ENCODE measurements at regions not wholly inside any gene's neighbourhood (a gene's known extent, or its start where the extent isn't known, plus 50 kb on each side); places are given as distances from the start of the nearest gene placed in this dataset.
"Not testable (repeated sequence)": the region's sequence is repeated elsewhere in the genome, so short reads cannot be mapped to it uniquely, and the experiment has no call there.

DNA sequence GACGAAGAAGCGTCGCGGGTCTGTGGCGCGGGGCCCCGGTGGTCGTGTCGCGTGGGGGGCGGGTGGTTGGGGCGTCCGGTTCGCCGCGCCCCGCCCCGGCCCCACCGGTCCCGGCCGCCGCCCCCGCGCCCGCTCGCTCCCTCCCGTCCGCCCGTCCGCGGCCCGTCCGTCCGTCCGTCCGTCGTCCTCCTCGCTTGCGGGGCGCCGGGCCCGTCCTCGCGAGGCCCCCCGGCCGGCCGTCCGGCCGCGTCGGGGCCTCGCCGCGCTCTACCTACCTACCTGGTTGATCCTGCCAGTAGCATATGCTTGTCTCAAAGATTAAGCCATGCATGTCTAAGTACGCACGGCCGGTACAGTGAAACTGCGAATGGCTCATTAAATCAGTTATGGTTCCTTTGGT, 1533.5 kb upstream of the TPTE start:
- DNase-seq (ENCODE audit: low read depth) = not testable (repeated sequence)

DNA sequence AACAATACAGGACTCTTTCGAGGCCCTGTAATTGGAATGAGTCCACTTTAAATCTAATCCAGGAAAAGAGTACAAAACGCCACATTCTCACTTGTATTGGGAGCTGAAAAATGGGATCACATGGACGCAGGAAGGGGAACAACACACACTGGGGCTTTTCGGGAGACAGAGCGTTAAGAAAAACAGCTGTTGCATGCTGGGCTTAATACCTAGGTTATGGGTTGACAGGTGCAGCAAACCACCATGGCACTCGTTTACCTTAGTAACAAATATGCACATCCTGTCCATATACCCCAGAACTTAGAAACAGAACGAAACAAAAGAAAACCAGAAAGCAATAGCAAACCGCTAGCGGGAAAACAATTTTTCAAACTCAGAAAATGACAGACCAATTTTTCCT, 1532.7 kb upstream of the TPTE start:
- no peak for DNase-seq (ENCODE audit: low read depth)

GRCh38 chr21:8989261-8989711, 1532.1 kb upstream of the TPTE start:
- peak; percentile 7 for DNase-seq (ENCODE audit: low read depth)

DNA sequence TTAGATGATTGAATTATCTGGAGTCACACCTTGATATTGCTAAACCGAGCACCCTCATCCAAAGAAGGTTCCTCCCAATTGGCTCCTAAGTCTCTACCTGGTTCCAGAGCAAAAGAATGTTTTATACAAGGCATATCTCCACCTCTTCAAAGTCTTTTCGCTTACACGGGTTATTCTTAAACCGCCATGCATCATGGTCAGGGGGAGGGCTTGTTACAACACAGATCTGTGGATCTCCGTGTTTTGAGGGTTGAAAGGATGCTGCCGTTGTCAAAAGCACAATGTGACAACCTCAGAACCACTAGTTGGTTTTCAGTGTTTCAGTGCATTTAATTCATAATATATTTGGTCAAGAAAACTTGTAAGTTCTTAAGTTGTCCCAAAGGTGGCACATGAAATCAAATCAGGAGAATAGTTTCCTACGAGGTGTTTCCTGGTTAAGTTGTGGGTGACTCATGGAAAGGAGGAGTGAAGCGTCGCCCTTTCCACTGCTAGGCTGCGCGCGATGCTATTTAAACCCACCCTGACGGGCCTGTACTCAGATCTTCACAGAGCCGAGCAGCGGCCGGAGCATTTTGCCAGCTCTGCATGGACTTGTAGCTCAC, 1531.6 kb upstream of the TPTE start:
- DNase-seq (ENCODE audit: low read depth) = peak; percentile 9

DNA sequence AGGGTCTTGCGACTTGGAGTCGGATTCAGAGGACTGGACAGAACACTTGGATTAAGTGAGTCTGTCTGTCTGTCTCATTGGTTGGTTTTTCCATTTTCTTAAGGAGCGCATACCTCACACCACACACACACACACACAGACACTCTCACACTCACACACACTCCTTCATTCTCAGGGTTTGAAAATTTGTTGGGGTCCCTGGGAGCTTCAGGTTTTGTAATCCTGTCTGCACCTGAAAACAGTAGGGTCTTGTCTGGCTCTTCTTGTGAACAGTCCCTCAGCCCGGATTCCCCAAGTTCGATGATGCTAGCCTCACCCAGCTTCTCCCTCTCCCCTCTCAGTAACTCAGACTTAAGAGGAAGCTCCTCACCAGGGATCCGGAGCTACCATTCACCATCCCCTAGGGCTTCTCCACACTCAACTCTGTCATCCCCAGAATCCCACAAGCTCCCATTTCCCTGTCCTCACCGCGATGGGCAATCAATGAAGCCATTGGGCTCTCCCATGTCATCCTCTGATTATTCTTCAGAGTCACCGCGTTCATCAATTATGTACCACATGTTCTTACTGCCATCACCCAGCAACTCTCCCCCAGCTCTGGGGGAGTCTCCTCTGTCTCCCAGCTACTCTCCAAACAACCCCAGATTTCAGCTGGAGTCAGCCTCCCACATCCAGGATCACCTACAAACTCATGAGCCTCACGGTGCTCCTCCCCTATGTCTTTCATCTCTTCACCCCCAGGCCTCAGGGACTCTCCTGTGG, 1530.9 kb upstream of the TPTE start:
- DNase-seq (ENCODE audit: low read depth) = peak; percentile 3

DNA sequence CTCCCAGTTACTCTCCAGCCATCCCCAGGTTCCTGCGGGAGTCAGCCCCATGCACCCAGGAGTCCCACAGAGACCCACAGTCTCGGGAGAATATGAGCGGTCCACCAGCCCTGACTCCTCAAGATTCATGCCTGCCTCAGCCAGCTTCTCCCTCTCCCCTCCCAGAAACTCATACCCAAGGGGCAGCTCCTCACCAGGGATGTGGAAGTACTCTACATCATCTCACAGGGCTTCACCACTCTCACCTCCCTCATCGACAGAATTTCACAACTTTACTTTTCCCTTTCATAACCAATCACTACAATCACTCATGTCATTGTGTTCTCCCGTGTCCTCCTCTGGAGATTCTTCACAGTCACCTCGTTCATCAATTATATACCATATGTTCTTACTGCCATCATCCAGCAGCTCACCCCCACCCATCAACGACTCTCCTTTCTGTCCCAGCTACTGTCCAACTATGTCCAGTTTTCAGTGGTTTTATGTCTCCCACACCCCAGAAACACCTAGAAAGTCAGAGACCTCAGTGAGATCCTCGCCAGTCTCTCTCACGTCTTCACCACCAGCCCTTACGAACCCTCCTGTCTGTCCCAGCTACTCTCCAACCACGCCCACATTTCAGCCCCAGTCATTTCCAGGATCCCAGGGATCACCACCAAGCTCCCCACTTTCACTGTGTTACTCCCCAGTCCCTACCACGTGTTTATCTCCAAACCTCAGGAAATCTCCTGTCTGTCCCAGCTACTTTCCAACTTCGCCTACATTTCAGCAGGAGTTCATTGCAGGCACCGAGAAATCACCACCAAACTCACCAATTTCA, 1530.1 kb upstream of the TPTE start:
- DNase-seq (ENCODE audit: low read depth) = peak; percentile 3

- DNase-seq (ENCODE audit: low read depth) = no peak
Measured at GRCh38 chr21:8991968-8992621, 1529.3 kb upstream of the TPTE start.

DNA sequence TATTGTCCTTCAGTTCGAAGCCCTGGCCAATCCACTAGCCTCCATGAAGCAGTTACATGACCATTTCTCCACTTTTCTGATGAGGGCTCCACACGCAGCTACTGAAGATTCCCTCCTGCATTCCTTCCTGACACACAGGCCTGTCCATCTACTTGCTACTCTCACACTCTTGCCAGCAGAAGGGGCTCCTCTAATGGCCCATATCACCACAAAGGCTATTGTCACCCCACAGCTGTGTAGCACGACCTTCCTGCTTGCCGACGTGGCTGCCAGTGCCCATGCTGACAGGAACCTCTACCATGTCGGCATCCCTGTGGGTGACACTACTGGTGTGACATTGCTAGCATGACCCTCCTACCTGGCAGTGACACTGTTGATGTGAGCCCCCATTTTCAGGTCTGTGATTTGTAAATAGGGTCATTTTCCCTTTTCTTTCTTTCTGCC, 1528.6 kb upstream of the TPTE start:
- DNase-seq (ENCODE audit: low read depth) = peak; percentile 6

- DNase-seq (ENCODE audit: low read depth) = peak; percentile 2
Measured at GRCh38 chr21:8993284-8993942, 1528.0 kb upstream of the TPTE start.

- peak; percentile 10 for DNase-seq (ENCODE audit: low read depth)
Measured at GRCh38 chr21:8993943-8994639, 1527.3 kb upstream of the TPTE start.

- DNase-seq (ENCODE audit: low read depth) = peak; percentile 4
Measured at GRCh38 chr21:8994640-8995511, 1526.5 kb upstream of the TPTE start.

GRCh38 chr21:8996487-8996968, 1524.9 kb upstream of the TPTE start:
- not testable (repeated sequence) for DNase-seq (ENCODE audit: low read depth)

DNA sequence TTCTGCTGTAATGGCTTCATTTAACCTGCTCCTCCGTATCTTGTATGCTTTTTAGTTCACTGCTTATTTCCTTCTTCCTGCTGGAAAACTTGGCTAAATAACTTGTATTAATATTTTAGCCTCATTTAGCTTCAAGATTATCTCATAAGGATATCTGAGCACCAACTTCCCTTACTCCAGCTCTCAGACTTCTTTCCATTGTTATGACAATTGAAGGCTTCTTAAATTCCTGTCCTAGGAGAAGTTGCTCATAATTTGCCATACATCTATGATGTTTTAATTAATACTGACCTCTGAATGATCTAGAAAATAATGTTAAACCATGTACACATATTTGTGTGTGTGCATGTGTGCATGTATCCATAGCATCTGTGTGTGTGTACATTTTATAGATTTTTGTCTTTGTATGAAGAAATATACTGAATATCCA, 1524.4 kb upstream of the TPTE start:
- peak; percentile 1 for DNase-seq (ENCODE audit: low read depth)

DNA sequence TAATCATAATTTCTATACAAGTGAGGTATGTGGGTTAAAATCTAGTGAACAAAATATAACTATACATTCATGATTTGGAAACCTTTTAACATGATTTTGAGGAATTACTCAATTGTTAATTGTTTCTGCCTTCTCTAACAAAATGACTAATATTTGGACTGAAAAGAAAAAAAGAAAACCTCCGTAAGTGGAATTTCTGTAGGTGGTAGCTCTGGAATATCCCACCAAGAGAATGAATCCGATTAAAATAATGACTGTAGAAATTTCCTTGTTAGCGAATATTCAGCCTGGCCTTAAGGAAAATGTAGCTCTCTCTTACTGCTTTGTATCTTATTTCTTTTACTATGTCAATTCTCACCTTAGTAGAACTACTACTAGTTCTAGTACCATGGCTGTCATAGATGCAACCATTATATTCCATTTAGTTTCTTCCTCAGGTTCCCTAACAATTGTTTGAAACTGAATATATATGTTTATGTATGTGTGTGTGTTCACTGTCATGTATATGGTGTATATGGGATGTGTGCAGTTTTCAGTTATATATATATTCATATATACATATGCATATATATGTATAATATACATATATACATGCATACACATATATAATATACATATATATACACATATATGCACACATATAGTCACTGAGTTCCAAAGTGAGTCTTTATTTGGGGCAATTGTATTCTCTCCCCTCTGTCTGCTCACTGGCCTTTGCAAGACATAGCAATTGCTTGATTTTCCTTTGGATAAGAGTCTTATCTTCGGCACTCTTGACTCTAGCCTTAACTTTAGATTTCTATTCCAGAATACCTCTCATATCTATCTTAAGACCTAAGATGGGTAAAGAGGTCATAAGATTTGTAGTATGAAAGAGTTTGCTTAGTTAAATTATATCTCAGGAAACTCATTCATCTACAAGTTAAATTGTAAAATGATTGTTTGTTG, 1523.7 kb upstream of the TPTE start:
- DNase-seq (ENCODE audit: low read depth) = not testable (repeated sequence)

- peak; percentile 1 for DNase-seq (ENCODE audit: low read depth)
Measured at GRCh38 chr21:8998480-8998879, 1522.9 kb upstream of the TPTE start.

- DNase-seq (ENCODE audit: low read depth) = peak; percentile 2
Measured at GRCh38 chr21:8998946-8999681, 1522.3 kb upstream of the TPTE start.

DNA sequence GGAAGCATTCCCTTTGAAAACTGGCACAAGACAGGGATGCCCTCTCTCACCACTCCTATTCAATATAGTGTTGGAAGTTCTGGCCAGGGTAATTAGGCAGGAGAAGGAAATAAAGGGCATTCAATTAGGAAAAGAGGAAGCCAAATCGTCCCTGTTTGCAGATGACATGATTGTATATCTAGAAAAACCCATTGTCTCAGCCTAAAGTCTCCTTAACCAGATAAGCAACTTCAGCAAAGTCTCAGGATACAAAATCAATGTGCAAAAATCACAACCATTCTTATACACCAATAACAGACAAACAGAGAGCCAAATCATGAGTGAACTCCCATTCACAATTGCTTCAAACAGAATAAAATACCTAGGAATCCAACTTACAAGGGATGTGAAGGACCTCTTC, 1521.3 kb upstream of the TPTE start:
- DNase-seq (ENCODE audit: low read depth) = not testable (repeated sequence)

DNA sequence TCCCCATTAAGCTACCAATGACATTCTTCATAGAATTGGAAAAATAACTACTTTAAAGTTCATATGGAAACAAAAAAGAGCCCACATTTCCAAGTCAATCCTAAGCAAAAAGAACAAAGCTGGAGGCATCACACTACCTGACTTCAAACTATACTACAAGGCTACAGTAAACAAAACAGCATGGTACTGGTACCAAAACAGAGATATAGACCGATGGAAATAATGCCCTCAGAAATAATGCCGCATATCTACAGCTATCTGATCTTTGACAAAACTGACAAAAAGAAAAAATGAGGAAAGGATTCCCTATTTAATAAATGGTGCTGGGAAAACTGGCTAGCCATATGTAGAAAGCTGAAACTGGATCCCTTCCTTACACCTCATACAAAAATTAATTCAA, 1520.7 kb upstream of the TPTE start:
- not testable (repeated sequence) for DNase-seq (ENCODE audit: low read depth)
